AG04449 (cell line): ENCODE measurements at regions not wholly inside any gene's neighbourhood (a gene's known extent, or its start where the extent isn't known, plus 50 kb on each side); places are given as distances from the start of the nearest gene placed in this dataset.

ENCODE experiments used
- CTCF ChIA-PET: fragments of 350-600 bp; formaldehyde crosslinking; extraction: SDS; loops from one replicate; lab custom pipeline; 2021; ENCODE audit warnings: antibody characterized with exemption; lab: Yijun Ruan, JAX
- POLR2A ChIA-PET: fragments of 400-600, 350-600 bp; formaldehyde crosslinking; extraction: SDS; loops from one replicate; lab custom pipeline; 2020; ENCODE audit warnings: antibody characterized with exemption, inconsistent platforms; lab: Yijun Ruan, JAX
- DNase-seq: peaks from one replicate; pipeline ENCODE4 v3.0.0-alpha.2; 2010; ENCODE audit warnings: low read depth, low spot score
- H3K4me3 ChIP-seq: 2 replicates; pipeline ENCODE4 v1.5.1; 2011; ENCODE audit warnings: low read depth, mild to moderate bottlenecking, control low read depth, low read length
- TF ChIP-seq, protein P1 (sequence below): IDR thresholded peaks from one replicate; pipeline ENCODE4 v1.5.1; 2011; ENCODE audit warnings: mild to moderate bottlenecking, moderate library complexity, low read length, control low read depth, inconsistent platforms; ENCODE audit not compliant: insufficient read depth; ENCODE audit errors: missing control alignments

DNA sequence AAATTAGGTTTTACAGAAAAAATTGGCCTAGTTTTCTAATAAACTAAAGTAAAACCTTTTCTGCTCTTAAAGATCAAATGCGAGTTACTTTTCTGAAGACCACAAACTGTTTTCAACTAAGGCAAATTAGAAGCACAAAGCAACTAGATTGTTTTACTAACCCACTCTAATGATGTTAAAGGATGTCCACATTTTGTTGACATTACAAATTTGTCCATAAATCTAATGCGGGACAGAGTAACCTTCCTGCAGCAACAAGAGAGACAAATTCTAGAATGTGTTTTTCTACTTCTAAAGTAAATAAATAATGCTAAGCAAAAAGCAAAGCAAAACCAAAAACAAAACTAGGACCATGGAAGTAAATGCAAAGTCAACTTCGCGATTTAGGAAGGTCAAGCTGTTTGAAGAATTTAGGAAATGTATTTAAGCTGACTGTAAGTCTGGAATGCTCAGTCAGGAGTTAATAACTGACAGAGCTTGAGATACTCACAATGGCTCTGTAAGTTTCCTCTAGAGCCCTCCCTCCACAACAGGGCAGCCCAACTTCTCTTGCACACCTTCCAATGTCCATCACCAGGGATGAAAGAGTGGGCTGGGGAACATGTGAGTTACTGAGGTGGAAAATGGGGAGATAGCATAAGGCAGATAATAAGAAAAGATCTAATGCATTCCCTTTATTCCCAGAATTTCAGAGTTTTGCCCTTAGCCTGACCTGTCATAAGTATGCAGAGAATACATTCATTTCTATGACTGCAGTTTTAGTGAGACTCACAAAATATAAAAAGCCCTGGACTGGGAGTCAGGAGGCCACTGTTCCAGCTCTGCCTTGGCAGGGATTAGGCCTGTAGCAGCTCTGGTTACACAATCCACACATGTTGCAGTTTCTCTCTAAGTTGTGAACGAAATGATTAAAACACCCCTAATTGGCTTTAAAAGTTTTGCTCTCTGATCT, 158.8 kb downstream of the FOXA2 start:
- DNase-seq: no peak
- ChIA-PET POLR2A (no interaction called here), CTCF (no interaction called here)
- H3K4me3 ChIP-seq: no peak overlapping the region
- TF ChIP-seq, protein P1, sequence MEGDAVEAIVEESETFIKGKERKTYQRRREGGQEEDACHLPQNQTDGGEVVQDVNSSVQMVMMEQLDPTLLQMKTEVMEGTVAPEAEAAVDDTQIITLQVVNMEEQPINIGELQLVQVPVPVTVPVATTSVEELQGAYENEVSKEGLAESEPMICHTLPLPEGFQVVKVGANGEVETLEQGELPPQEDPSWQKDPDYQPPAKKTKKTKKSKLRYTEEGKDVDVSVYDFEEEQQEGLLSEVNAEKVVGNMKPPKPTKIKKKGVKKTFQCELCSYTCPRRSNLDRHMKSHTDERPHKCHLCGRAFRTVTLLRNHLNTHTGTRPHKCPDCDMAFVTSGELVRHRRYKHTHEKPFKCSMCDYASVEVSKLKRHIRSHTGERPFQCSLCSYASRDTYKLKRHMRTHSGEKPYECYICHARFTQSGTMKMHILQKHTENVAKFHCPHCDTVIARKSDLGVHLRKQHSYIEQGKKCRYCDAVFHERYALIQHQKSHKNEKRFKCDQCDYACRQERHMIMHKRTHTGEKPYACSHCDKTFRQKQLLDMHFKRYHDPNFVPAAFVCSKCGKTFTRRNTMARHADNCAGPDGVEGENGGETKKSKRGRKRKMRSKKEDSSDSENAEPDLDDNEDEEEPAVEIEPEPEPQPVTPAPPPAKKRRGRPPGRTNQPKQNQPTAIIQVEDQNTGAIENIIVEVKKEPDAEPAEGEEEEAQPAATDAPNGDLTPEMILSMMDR: no peak

DNA sequence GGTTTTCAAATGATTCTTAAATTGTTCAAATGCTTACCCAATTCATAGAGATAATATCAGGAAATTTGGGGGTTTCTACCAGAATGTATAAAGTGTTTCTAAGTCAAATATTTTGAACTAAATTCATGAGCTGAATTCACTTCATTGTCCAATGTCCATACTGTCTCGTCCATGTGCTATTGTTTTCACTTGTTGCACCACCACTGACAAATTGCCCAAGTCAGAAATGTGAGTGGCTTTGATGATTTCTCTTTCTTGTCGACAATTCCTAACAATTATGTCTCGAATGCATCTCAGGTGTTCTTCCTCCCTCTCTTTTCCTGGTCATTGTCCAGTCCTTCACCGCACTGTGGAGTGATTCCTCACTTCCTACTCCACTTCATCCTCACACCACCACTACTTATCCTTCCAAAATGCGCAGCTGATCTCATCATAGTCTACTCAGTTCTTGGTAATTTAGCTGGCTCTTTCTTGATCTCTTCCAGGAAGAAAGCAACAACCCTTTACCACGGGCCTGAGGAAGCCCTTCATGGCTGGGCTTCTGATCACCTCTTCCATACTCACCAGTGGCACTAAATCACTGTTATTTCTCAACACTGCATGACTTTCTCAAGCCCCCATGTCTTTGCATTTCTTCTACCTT, 161.1 kb downstream of the FOXA2 start:
- DNase-seq: no peak
- POLR2A ChIA-PET: no interaction called here
- TF ChIP-seq, protein P1: no peak
- CTCF ChIA-PET: no interaction called here
- H3K4me3 ChIP-seq: no peak overlapping the region

DNA sequence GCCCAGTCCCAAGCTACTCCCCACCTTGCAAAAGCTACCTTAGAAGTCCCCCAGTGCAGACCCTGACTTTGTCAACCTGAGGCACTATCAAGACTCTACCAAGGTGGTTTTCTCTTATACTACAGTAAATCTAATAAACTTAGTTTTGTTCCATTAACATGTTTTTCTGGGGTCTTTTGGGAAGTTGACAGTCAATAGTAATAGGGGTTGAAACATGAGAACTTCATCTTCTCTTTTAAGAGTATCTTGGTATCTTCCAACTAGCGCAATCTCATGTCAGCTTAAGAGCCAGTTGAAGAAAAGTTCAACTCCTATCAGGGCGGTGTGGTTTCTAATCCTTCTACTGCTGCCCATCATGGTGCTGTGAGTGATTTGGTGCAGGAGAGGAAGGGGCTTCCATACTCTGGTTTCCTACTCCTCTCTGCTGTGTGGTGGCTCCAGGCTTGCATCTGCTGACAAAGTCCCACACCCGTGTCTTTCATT, 164.2 kb downstream of the FOXA2 start:
- no peak for DNase-seq
- POLR2A ChIA-PET: no interaction called here
- CTCF ChIA-PET: no interaction called here
- TF ChIP-seq, protein P1: no peak
- no peak overlapping the region for H3K4me3 ChIP-seq

DNA sequence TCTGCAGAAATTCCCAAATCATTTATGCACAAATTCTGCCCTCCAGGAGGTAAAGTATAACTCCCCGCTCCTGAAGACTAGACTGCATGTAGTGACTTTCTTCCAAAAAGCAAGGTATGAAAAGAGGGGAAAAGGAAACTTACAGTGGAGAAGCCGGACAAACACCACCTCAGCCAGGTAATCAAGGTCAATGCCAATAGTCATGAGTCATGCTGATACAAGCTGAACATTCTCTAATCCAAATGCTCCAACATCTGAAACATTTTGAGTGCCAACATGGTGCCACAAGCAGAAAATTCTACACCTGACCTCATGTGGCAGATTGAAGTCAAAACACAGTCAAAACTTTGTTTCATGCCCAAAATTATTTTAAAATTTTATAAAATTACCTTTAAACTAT, 165.6 kb downstream of the FOXA2 start:
- no peak overlapping the region for H3K4me3 ChIP-seq
- TF ChIP-seq, protein P1: no peak
- ChIA-PET POLR2A (interaction anchor here (0.5 kb wide), 1 partner anchor 698 kb away, joined by 4 read pairs; no protein-coding TSS in a partner anchor), CTCF (no interaction called here)
- DNase-seq: no peak

DNA sequence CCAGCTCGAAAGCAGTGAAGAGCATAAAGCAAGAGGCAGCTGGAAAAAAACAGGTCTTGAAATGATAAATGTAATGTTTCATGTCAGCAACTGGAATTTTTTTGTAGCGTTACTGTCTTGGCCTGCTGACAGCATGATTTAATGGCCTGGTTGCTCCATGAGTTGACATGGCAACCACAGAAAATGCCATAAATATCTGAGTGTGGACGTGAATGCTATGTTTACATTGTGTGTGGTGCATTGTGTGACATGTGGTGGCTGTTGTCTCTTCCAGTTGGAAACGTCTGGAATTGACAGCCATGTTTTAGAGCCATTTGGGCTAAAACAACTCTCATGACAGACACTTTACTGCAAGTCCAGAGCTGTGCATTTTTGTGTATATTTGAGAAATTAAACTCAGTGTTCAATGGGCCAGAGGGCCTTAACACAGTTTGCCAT, 170.0 kb downstream of the FOXA2 start:
- H3K4me3 ChIP-seq: no peak overlapping the region
- CTCF ChIA-PET: no interaction called here
- TF ChIP-seq, protein P1: no peak
- POLR2A ChIA-PET: no interaction called here
- no peak for DNase-seq
